GM18519 (cell line): ENCODE measurements at regions not wholly inside any gene's neighbourhood (a gene's known extent, or its start where the extent isn't known, plus 50 kb on each side); places are given as distances from the start of the nearest gene placed in this dataset.
"Not testable (repeated sequence)": the region's sequence is repeated elsewhere in the genome, so short reads cannot be mapped to it uniquely, and the experiment has no call there.

Experiments
- ATAC-seq: cut with Tn5 transposase; IDR thresholded peaks from one replicate; pipeline ENCODE4 v1.9.1; 2021; ENCODE audit warnings: mild to moderate bottlenecking, moderate library complexity; ENCODE audit not compliant: unreplicated experiment, low FRiP score

DNA sequence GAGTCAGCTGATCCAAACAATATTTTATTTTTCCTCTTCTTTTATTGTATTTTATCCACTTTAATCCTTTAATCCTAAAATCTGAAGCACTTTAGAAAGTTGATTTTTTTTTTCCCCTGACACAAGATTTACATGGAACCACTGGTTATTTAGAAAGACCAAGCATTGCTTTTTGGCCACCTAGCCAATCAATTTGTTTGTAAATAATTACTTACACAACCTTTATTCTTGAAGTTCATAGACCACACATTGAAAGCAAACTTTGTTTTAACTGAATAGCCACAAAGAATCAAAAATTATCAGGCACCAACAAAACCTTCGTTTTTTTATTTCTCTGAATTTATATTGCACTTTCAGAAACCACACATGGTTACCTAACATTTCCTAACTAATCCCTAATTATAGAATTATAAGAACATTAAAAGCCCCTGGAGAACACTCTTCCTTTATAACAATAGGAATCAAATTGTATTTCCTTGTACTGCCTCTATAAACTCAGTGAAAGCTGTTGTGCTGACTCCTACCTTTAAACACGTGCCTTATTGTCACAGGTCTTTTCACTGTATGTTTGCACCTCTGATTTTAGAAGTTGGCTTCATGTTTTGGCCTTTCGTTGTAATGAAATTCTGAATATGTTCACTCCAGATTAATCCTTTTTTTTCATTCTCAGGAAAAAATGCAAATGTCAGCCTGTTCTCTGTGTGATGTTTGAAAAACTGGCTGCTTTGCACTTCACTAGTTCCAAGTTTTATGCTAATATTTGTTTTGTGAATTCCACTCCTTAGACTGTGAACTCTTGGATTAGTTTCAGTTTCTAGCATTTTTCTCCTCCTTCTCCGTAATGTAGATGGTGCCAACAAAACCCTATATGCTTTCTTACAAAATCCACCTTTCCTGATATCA lies 1511.9 kb downstream of the REEP3 start:
- ATAC-seq = no peak

DNA sequence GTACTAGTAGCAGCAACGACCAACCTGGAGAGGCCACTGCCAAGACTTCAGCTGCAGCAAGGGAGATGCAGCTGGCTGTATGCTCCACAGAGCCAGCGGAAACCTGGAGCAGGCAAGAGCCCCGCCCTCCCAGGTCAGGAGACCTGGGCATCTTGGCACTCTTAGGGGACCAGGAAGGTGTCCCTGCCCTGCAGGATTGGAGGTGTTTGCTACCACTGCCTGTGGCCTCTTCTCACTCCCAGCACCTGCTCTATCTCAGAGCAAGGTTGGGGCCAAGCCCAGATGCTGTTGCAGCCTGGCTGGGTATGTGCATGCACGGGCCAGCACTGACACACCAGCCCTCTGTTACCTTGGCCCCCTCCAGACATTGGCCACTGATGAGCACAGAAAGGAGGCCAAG lies 1512.8 kb downstream of the REEP3 start:
- ATAC-seq = no peak

DNA sequence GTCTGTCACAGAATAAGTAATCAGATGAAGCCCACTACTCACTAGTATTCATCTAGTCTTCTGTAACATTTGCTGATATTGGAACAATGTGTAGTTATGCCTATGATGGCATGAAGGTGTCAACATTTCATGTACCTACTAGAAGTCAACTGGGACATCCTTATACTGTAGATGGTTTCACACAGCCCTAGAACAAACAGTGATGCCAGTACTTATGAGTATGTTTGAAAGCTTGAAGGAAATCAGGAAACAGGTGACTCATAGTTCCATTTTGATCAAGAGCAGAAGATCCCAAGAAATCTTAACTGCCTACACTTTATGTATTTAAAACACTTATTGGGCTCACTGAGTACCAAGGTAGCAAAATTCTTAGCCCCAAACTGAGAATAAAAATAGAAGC lies 1519.6 kb downstream of the REEP3 start:
- ATAC-seq = no peak

DNA sequence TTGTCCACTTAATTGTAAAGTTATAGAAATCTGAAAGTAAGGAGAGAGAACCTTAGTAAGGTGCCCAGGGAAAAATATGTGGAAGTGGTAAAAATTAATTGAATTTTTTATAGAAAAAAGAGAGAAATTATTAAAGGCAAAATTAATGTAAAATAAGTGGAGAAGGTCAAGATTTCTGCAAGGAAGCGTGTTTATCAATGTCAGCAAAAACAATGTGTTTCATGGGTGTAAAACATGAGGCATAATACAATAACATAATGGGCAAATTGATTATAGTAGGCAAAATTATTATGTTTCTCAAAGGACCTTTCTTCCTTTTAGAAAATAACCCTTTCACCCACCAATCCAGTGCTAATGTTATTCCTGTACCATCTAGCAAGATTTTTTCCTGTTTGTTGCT lies 1520.1 kb downstream of the REEP3 start:
- ATAC-seq = no peak

DNA sequence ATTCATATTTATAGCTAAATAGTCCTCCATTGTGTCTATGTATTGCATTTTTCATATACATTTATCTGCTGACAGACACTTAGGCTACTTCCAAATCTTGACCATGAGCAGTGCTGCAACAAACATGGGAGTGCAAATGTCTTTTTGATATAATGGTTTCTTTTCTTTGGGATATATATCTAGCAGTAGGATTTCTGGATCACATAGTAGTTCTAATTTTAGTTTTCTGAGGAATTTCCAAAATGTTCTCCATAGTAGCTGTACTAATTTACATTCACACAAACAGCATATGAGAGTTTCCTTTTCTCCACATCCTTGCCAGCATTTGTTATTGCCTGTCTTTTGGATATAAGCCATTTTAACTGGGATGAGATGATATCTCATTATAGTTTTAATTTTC lies 1521.3 kb downstream of the REEP3 start:
- no peak for ATAC-seq

DNA sequence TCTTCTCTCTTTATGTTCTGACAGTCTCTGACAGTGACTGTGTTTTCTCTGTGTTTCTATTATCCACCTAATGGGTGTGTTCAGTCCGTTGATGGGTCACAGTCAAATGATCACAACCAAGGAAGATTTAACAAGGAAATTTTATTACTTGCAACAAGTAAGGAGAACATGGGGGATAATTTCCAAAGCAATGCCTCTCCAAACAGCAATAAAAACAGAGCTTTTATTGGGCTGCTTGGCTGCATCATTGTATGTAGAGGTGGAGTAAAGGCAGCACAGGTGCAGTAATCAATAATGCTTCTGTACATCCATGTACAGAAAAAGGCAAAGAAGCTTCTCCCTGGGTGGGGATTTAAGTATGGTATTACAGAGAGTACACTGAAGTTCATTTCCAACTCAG lies 1525.6 kb downstream of the REEP3 start:
- ATAC-seq = no peak

DNA sequence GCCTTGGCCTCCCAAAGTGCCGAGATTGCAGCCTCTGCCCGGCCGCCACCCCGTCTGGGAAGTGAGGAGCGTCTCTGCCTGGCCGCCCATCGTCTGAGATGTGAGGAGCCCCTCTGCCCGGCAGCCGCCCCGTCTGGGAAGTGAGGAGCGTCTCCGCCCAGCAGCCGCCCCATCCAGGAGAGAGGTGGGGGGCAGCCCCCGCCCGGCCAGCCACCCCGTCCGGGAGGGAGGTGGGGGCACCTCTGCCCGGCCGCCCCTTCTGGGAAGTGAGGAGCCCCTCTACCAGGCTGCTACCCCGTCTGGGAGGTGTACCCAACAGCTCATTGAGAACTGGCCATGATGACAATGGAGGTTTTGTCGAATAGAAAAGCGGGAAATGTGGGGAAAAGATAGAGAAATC lies 1530.9 kb downstream of the REEP3 start:
- ATAC-seq = not testable (repeated sequence)

DNA sequence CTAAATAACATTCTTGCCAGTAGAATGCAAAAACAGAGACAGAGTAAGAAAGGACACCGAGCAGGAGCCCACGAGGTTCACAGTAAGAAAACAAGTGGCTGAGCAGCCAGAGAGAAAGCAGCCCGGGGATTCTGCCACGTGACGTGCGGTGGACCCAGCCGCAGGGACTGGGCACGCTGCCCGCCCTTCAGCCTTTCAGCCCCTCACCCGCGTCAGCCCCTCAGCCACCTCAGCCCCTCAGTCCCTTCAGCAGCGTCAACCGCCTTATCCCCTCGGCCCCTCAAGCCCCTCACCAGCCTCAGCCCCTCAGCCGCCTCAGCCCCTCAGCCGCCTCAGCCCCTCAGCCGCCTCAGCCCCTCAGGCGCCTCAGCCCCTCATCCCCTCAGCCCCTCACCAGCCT lies 1532.2 kb downstream of the REEP3 start:
- ATAC-seq = not testable (repeated sequence)

DNA sequence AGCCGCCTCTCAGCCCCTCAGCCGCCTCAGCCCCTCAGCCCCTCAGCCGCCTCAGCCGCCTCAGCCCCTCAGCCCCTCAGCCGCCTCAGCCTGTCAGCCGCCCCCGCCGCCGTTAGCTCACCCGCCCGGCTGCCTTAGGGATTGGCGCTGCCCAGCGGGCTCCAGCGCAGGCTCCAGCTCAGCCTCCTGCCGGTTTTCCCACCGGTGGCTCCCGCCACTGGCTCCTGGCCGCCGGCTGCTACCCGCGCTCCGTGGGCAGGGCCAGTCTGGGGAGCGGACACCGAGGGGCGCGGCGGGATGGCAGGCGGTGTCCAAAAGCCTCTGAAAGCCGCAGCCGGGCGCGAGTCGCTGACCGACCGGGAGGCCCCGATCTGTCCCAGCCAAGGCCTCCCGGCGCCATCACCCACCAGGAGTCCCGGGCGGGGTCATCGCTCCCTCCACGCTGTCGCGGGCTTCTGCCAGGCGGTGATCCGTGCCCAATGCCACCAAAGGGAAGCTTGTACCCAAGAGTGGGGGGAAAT lies 1532.7 kb downstream of the REEP3 start:
- ATAC-seq = not testable (repeated sequence)

DNA sequence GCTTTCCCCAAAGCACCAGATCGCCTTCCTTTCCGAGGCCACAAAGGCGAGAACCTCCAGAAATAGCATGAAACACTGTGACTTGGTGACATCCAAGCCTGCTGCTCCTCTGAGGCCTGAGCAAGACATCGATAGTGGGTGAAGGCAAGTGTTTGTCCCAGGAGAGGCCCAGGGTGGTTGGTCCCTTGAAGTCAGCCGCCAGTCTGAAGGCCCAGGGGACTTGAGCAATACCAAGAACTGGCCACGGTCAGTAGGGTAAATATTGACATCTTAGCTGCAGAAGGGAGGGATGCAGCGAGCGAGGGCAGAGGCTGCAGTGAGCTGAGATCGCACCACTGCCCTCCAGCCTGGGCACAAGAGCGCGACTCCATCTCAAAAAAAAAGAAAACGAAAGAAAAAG lies 1533.5 kb downstream of the REEP3 start:
- ATAC-seq = not testable (repeated sequence)

DNA sequence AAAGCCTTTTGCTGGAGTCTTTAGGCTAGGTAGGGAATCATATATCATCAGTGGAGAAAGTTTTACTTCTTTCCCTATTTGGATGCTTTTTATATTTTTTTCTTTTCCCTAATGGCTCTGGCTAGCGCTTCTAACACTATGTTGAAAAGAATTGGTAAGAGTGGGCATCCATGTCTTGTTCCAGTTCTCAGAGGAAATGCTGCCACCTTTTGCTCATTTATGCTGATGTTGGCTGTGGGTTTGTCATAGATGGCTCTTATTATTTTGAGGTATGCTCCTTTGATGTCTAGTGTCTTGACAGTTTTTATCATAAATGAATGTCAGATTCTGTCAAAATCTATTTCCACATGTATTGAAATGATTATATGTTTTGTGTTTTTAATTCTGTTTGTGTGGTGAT lies 1544.1 kb downstream of the REEP3 start:
- ATAC-seq = no peak

DNA sequence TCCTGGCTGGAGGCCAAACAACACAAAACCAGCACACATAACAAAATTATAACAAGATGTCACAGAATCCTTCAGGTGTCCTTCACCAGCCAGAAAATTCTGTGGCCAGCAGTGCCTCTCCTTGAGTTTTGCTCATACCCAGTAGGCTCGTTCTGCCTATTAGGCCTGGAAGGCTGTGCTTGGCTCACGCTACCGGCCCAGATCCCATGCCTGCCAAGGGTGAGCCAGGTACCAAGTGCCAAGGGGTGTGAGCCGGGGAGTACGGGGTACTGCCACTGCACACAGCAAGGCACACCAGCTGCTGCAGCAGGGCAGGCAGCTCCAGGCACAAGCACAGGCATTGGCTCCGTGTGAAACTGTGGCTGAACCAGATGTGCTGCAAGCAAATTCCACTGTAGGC lies 1562.0 kb downstream of the REEP3 start:
- ATAC-seq = no peak

DNA sequence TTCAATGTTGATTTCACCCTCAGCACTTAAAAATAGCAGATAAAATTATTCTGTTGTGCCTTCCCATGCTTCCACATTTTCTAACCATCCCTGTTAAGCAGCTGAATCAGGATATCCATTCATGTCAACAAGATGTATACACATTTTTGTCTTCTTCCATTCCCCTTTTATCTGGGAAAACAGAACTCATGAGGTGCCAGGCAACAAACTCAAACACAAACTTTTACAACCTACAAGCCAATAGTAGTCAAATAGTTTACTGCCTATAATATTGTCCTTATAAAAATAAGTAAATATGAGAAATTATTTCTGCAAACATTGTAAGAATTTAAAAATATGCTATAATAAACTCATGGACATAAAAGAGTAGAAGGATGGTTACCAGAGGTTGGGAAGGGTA lies 1569.8 kb downstream of the REEP3 start:
- ATAC-seq = no peak

DNA sequence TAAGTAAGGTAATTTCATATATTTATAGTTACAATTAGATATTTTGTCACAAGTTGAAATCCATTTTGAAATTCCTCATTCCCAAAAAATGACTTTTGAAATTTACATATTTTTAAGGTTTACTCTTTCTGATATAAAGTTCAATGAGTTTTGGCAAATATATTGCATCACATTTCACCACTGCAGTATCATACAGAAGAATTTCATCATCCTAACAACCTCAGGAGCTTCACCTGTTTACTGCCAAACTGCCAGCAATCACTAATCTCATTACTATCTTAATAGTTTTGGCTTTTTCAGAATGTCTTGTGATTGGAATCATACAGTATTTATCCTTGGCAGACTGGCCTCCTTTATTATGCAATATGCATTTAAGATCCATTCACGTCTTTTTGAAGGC lies 1578.9 kb downstream of the REEP3 start:
- ATAC-seq = no peak

DNA sequence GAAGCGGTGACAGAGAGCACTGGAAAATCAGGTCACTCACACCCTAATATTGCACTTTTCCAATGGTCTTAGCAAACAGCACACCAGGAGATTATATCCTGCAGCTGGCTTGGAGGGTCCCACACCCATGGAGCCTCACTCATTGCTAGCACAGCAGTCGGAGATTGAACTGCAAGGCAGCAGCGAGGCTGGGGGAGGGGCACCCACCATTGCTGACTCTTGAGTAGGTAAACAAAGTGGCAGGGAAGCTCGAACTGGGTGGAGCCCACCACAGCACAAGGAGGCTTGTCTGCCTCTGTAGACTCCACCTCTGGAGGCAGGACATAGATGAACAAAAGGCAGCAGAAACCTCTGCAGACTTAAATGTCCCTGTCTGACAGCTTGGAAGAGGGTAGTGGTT lies 1579.7 kb downstream of the REEP3 start:
- not testable (repeated sequence) for ATAC-seq

DNA sequence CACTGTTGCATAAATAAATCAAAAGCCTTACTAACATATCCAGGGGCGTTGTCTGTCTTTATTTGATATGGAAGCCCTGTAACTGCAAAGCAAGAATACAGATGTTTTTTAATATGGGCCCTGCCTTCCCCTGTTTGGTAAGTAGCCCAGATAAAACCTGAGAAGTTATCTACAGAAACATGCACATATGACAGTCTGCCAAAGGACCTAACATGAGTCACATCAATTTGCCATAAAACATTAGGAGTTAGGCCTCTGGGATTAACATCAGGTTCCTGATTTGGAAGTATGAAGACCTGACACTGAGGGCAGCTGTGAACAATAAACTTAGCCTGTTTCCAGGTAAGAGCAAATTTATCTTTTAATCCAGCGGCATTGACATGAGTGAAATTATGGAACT lies 1588.8 kb downstream of the REEP3 start:
- no peak for ATAC-seq

DNA sequence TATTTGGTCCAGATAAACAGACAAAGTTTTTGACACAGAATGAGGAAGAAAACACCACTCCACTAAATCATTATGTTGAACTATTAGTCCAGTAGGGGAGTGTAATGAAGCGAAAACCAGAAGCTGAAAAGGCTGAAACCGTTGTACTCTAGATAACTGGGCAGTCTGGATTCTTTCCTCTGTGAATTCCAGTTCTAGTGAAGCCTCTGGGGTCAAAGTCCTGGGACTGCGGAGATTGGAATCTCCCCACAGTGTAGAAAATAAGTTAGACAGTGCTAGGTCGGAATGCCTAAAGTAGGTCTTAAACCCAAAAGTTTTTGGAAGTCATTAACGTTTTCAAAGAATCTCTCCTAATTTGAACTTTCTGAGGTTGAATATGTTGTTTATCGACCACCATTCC lies 1589.9 kb downstream of the REEP3 start:
- not testable (repeated sequence) for ATAC-seq

DNA sequence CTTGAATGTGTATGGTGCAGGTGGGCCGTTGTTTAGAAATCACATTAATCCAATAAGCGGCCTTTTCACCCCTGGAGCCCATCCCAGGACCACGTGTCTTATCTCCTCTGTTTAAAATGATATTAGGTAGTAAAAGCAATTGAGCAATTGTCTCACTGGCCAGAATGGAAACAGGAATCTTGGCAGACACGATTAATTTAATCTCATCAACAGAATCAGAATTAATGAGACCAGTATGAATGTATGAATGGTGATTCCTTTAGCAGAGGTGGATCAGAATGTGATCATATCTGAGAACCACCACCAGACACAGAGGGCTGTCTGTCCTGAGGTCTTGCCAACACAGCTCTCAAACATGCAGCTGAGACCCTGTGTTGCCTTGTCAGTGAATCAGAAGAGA lies 1591.4 kb downstream of the REEP3 start:
- ATAC-seq = no peak

DNA sequence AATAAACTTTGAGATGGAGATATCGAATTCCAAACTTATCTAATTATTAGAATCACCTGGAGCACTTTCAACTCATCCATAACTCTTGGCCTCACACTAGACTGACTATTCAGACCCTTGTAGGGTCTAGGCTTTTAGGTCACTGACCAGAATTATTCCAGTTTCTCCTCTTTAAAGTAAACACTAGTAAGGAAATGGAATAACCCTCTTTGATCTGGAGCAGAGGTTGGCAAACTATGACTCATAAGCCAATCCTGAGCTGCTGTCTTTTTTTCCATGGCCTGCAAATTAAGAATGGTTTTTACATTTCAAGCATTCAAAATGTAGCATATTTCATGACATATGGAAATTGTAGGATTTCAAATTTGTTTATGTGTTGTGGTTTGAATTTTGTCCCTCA lies 1601.9 kb downstream of the REEP3 start:
- ATAC-seq = no peak

DNA sequence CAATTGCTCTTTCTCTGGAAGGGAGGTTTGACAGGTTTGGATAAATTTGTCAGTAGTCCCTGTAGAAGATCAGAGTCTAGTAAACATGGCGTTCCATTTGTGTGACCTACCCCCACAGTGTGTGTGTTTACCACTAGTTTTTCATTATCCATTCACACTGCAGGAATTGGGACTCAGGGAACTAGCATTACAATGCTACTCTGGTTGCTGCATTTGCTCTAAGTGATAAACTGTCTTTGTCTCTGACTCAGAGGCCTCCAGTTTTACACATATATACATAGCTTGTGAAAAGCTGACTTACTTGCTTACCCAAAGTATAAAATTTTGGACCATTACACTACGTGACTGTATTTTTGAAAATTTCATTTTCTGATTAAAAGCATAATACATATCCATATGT lies 1604.0 kb downstream of the REEP3 start:
- ATAC-seq = no peak

DNA sequence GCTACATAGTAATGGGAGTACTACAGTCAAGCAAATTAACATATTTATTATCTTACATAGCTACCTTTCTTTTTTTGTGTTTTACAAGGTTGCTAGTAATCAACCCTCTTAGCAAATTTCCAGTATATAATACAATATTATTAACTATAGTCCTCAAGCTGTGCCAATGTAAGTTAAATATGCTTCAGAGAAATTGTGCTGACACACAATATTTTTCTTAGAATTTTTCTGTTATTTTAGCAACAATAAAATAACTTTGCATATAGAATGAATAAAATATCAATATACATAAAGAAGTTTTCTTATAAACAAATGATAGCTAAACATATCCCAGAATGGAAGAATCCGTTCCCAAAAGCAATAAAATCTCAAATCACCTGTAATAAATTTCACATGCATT lies 1605.1 kb downstream of the REEP3 start:
- no peak for ATAC-seq

DNA sequence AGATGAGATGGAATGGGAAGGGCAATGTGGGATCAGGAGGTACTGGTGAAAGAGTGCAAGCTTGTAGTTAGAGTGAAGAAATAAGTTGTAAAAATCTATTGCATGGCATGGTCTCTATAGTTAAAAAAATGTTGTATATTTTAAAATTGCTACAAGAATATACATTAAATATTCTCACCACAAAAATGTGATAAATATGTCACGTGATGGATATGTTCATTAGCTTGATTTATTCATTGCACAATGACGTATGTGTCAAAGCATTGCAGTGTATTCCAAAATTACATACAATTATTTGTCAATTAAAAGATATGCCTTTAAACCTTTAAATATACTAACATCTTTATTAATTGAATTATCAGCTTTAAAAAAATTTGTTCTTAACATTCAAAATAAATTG lies 1607.1 kb downstream of the REEP3 start:
- ATAC-seq = no peak
